CD4-positive, alpha-beta memory T cell (primary cell): ENCODE measurements at regions not wholly inside any gene's neighbourhood (a gene's known extent, or its start where the extent isn't known, plus 50 kb on each side); places are given as distances from the start of the nearest gene placed in this dataset.

Experiments used
- CTCF ChIA-PET: fragments of 350-600 bp; sonication (Branson Sonifier 250); formaldehyde crosslinking; loops from one replicate; lab custom pipeline; 2021; ENCODE audit warnings: inconsistent platforms; ENCODE audit not compliant: partially characterized antibody; lab: Charles Lee
- POLR2A ChIA-PET: fragments of 350-600 bp; sonication (Branson Sonifier 250); formaldehyde crosslinking; loops from one replicate; lab custom pipeline; 2021; ENCODE audit not compliant: partially characterized antibody; lab: Charles Lee
- DNase-seq, 5 donors: peaks; one replicate each; pipeline versions ENCODE4 v3.0.0 to v3.0.0-alpha.2; 2020 to 2022; ENCODE audit warnings: mixed read lengths in 1 of 5
- H3K27ac ChIP-seq: one replicate; pipeline ENCODE4 v1.7.0; 2013; ENCODE audit warnings: low read depth, low read length
- H3K27me3 ChIP-seq: 2 replicates; pipeline ENCODE4 v1.7.0; 2013; ENCODE audit warnings: mild to moderate bottlenecking, low read length, moderate library complexity; ENCODE audit not compliant: insufficient read depth
- H3K36me3 ChIP-seq: 2 replicates; pipeline ENCODE4 v1.7.0; 2013; ENCODE audit warnings: mild to moderate bottlenecking, low read length, moderate library complexity; ENCODE audit not compliant: insufficient read depth
- H3K4me1 ChIP-seq: 2 replicates; pipeline ENCODE4 v1.7.0; 2013; ENCODE audit warnings: mild to moderate bottlenecking, low read length, moderate library complexity; ENCODE audit not compliant: insufficient read depth
- H3K4me3 ChIP-seq, 2 donors: one replicate each; pipeline ENCODE4 v1.7.0; 2013; ENCODE audit warnings: low read length in 2 of 2, mild to moderate bottlenecking in 1 of 2
- H3K9me3 ChIP-seq, 2 donors: one replicate each; pipeline ENCODE4 v1.7.0; 2013; ENCODE audit warnings: low read length in 2 of 2, control low read depth in 1 of 2; ENCODE audit not compliant: control insufficient read depth in 1 of 2
- H3K27ac Mint-ChIP-seq, 7 donors: one replicate each; pipeline ENCODE4 v1.8.0; 2020 to 2021; ENCODE audit warnings: mixed read lengths in 7 of 7, mild to moderate bottlenecking in 6 of 7, inconsistent platforms in 3 of 7, moderate library complexity in 3 of 7
- H3K27me3 Mint-ChIP-seq, 2 donors: one replicate each; pipeline ENCODE4 v1.8.0; 2020 to 2021; ENCODE audit warnings: mixed read lengths in 2 of 2
- H3K36me3 Mint-ChIP-seq, 2 donors: one replicate each; pipeline ENCODE4 v1.8.0; 2020 to 2021; ENCODE audit warnings: mixed read lengths in 2 of 2, inconsistent platforms in 1 of 2, mild to moderate bottlenecking in 1 of 2
- H3K4me1 Mint-ChIP-seq, 4 donors: one replicate each; pipeline ENCODE4 v1.8.0; 2020 to 2021; ENCODE audit warnings: mixed read lengths in 4 of 4, mild to moderate bottlenecking in 1 of 4
- H3K4me3 Mint-ChIP-seq, 8 donors: one replicate each; pipeline ENCODE4 v1.8.0; 2020 to 2021; ENCODE audit warnings: mixed read lengths in 8 of 8, mild to moderate bottlenecking in 7 of 8, moderate library complexity in 6 of 8, inconsistent platforms in 3 of 8
- H3K9me3 Mint-ChIP-seq, 8 donors: one replicate each; pipeline ENCODE4 v1.8.0; 2020 to 2021; ENCODE audit warnings: mixed read lengths in 8 of 8, mild to moderate bottlenecking in 5 of 8, inconsistent platforms in 3 of 8, moderate library complexity in 1 of 8
- intact Hi-C: fragments of 100-400 bp; cut with micrococcal nuclease; formaldehyde crosslinking; loops from one replicate; pipeline ENCODE4 v1.15.1; 2023

DNA sequence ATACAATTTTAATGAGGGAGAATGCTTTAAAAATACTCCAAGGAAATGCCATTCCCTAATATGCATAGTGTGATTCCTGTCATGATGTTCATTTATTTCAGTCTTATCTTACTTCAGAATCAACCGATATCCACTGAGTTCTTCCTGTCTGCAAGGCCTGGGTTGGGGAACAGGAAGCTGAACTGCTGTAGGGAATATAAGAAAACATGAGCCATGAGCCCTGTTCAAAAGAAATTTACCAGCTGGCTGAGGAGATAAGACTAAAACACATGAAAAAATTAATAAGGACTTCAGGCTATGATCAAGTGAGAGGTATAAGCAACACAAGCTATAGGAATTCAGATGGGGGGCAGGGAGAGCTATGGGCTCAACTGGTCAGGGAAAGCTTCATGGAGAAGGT is 184.7 kb downstream of the PLPP4 start:
- Mint-ChIP-seq H3K27ac (no peak overlapping the region), H3K9me3 (peaks cover 0 to 4% (median 0%) of the 10 kb centered on the region in 8 donors), H3K27me3 (peaks cover 0 to 1% of the 10 kb centered on the region in 2 donors), H3K4me1 (no peaks in the 10 kb centered on the region), H3K36me3 (no peaks in the 10 kb centered on the region), H3K4me3 (no peak overlapping the region)
- H3K36me3 ChIP-seq, result no peaks in the 10 kb centered on the region
- H3K4me1 ChIP-seq, result no peaks in the 10 kb centered on the region
- no peak for DNase-seq
- POLR2A ChIA-PET, result no interaction called here
- intact Hi-C loops, result no loop called here
- no peaks in the 10 kb centered on the region for H3K9me3 ChIP-seq
- no peaks in the 10 kb centered on the region for H3K27me3 ChIP-seq
- CTCF ChIA-PET, result no interaction called here
- H3K27ac ChIP-seq, result no peak overlapping the region
- H3K4me3 ChIP-seq, result no peak overlapping the region

DNA sequence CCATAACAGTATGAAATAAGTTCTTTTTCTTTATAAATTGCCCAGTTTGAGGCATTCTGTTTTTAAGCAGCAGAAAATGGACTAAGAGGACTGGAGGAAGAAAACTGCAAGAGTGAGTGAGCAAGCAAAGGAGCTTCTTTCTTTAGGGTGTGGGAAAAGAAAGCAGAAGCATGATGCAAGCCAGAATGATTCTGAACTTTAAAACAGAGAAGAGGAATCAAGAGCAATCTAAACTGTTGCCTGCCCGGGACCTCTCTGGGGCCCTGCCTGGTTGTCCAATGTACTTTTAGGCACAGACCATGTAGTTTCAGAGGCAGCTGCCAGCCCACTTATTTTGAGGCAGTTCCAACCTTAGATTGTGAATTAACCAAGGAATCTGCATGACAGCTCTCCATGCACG is 186.3 kb downstream of the PLPP4 start:
- Histone ChIP-seq H3K9me3 (no peaks in the 10 kb centered on the region), H3K4me3 (no peak overlapping the region), H3K27me3 (no peaks in the 10 kb centered on the region), H3K4me1 (no peaks in the 10 kb centered on the region), H3K36me3 (no peaks in the 10 kb centered on the region), H3K27ac (no peak overlapping the region)
- Mint-ChIP-seq H3K9me3 (peaks cover 0 to 4% (median 0%) of the 10 kb centered on the region in 8 donors), H3K4me3 (no peak overlapping the region), H3K27me3 (peaks cover 0 to 1% of the 10 kb centered on the region in 2 donors), H3K4me1 (no peaks in the 10 kb centered on the region), H3K27ac (no peak overlapping the region), H3K36me3 (no peaks in the 10 kb centered on the region)
- ChIA-PET CTCF (interaction anchor here (1.4 kb wide), 1 partner anchor 8 kb away, joined by 3 read pairs; no protein-coding TSS in a partner anchor), POLR2A (no interaction called here)
- DNase-seq, result no peak
- intact Hi-C loops, result no loop called here

- peaks cover 0 to 4% (median 0%) of the 10 kb centered on the region in 8 donors for H3K9me3 Mint-ChIP-seq
- ChIA-PET POLR2A (no interaction called here), CTCF (no interaction called here)
- no peaks in the 10 kb centered on the region for H3K4me1 Mint-ChIP-seq
- no peaks in the 10 kb centered on the region for H3K36me3 Mint-ChIP-seq
- no peak for DNase-seq
- no peak overlapping the region for H3K27ac Mint-ChIP-seq
- no peak overlapping the region for H3K4me3 ChIP-seq
- H3K27ac ChIP-seq, result no peak overlapping the region
- H3K27me3 Mint-ChIP-seq, result peaks cover 0 to 1% of the 10 kb centered on the region in 2 donors
- no peaks in the 10 kb centered on the region for H3K9me3 ChIP-seq
- no peak overlapping the region for H3K4me3 Mint-ChIP-seq
- intact Hi-C loops, result no loop called here
- no peaks in the 10 kb centered on the region for H3K27me3 ChIP-seq
- no peaks in the 10 kb centered on the region for H3K4me1 ChIP-seq
- no peaks in the 10 kb centered on the region for H3K36me3 ChIP-seq
These were observed 187.8 kb downstream of the PLPP4 start for GRCh38 chr10:120644556-120645410.

- Mint-ChIP-seq H3K27ac (no peak overlapping the region), H3K4me1 (no peaks in the 10 kb centered on the region), H3K27me3 (peaks cover 0 to 1% of the 10 kb centered on the region in 2 donors), H3K9me3 (no peaks in the 10 kb centered on the region), H3K36me3 (no peaks in the 10 kb centered on the region), H3K4me3 (no peak overlapping the region)
- Histone ChIP-seq H3K27ac (no peak overlapping the region), H3K36me3 (no peaks in the 10 kb centered on the region), H3K27me3 (no peaks in the 10 kb centered on the region), H3K9me3 (no peaks in the 10 kb centered on the region), H3K4me1 (no peaks in the 10 kb centered on the region), H3K4me3 (no peak overlapping the region)
- ChIA-PET POLR2A (no interaction called here), CTCF (no interaction called here)
- intact Hi-C loops, result no loop called here
- DNase-seq, result no peak
These were observed 189.2 kb downstream of the PLPP4 start for GRCh38 chr10:120646159-120646732.

GRCh38 chr10:120646738-120647456 is 189.9 kb downstream of the PLPP4 start:
- Mint-ChIP-seq H3K4me1 (no peaks in the 10 kb centered on the region), H3K27ac (no peak overlapping the region), H3K9me3 (no peaks in the 10 kb centered on the region), H3K27me3 (peaks cover 0 to 1% of the 10 kb centered on the region in 2 donors), H3K4me3 (no peak overlapping the region), H3K36me3 (no peaks in the 10 kb centered on the region)
- DNase-seq, result no peak
- no peak overlapping the region for H3K27ac ChIP-seq
- H3K9me3 ChIP-seq, result no peaks in the 10 kb centered on the region
- H3K36me3 ChIP-seq, result no peaks in the 10 kb centered on the region
- no peak overlapping the region for H3K4me3 ChIP-seq
- H3K4me1 ChIP-seq, result no peaks in the 10 kb centered on the region
- H3K27me3 ChIP-seq, result no peaks in the 10 kb centered on the region
- POLR2A ChIA-PET, result no interaction called here
- intact Hi-C loops, result no loop called here
- CTCF ChIA-PET, result no interaction called here

GRCh38 chr10:120650705-120651399 is 193.8 kb downstream of the PLPP4 start:
- Histone ChIP-seq H3K36me3 (no peaks in the 10 kb centered on the region), H3K27ac (no peak overlapping the region), H3K4me1 (no peaks in the 10 kb centered on the region), H3K27me3 (no peaks in the 10 kb centered on the region), H3K9me3 (no peaks in the 10 kb centered on the region), H3K4me3 (no peak overlapping the region)
- Mint-ChIP-seq H3K36me3 (no peaks in the 10 kb centered on the region), H3K4me3 (no peak overlapping the region), H3K27me3 (no peaks in the 10 kb centered on the region), H3K27ac (no peak overlapping the region), H3K9me3 (peaks cover 0 to 3% (median 0%) of the 10 kb centered on the region in 8 donors), H3K4me1 (no peaks in the 10 kb centered on the region)
- intact Hi-C loops, result no loop called here
- ChIA-PET CTCF (no interaction called here), POLR2A (no interaction called here)
- no peak for DNase-seq

DNA sequence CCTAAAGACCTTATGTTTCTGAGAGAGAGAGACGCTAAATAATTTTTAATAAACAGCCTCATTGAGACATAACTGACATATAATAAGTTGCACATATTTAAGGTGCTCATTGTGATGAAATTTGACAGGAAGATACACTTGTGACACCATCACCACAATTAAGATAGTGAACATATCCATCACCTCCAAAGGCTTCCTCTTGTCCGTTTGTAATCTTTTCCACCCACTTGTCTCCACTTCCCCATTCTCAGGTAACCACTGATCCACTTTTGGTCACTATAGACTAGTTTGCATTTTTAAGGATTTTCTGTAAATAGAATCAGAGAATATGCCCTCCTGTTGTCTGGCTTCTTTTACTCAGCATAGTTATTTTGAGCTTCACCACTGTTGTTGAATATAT is 195.1 kb upstream of the WDR11 start:
- POLR2A ChIA-PET, result no interaction called here
- intact Hi-C loops, result no loop called here
- CTCF ChIA-PET, result no interaction called here
- Histone ChIP-seq H3K36me3 (no peaks in the 10 kb centered on the region), H3K27me3 (no peaks in the 10 kb centered on the region), H3K9me3 (no peaks in the 10 kb centered on the region), H3K4me3 (no peak overlapping the region), H3K27ac (no peak overlapping the region), H3K4me1 (no peaks in the 10 kb centered on the region)
- DNase-seq, result no peak
- H3K27ac Mint-ChIP-seq, result no peak overlapping the region
- no peaks in the 10 kb centered on the region for H3K36me3 Mint-ChIP-seq
- peaks cover 0 to 3% (median under 1%) of the 10 kb centered on the region in 8 donors for H3K9me3 Mint-ChIP-seq
- H3K4me3 Mint-ChIP-seq, result no peak overlapping the region
- H3K4me1 Mint-ChIP-seq, result no peaks in the 10 kb centered on the region
- no peaks in the 10 kb centered on the region for H3K27me3 Mint-ChIP-seq
